Osteoblast (primary cell): ENCODE measurements at regions not wholly inside any gene's neighbourhood (a gene's known extent, or its start where the extent isn't known, plus 50 kb on each side); places are given as distances from the start of the nearest gene placed in this dataset.

Experiments used
- DNase-seq: peaks from one replicate; pipeline ENCODE4 v3.0.0; 2011; ENCODE audit warnings: low spot score, mixed read lengths; ENCODE audit not compliant: insufficient read length; ENCODE audit errors: missing footprints
- H2AFZ ChIP-seq: 2 replicates; pipeline ENCODE4 v1.6.0; 2011; ENCODE audit warnings: mild to moderate bottlenecking, low read length
- H3K27ac ChIP-seq: 2 replicates; pipeline ENCODE4 v1.5.1; 2011; ENCODE audit warnings: mild to moderate bottlenecking, low read depth, low read length, moderate library complexity
- H3K27me3 ChIP-seq: 2 replicates; pipeline ENCODE4 v1.6.0; 2012; ENCODE audit warnings: mild to moderate bottlenecking, control low read depth, inconsistent platforms, low read length, moderate library complexity; ENCODE audit not compliant: insufficient read depth
- H3K36me3 ChIP-seq: 2 replicates; pipeline ENCODE4 v1.5.1; 2011; ENCODE audit warnings: mild to moderate bottlenecking, low read length, control low read depth, moderate library complexity; ENCODE audit not compliant: insufficient read depth
- H3K4me1 ChIP-seq: 2 replicates; pipeline ENCODE4 v1.5.1; 2011; ENCODE audit warnings: mild to moderate bottlenecking, low read length, control low read depth, moderate library complexity; ENCODE audit not compliant: insufficient read depth
- H3K4me2 ChIP-seq: 2 replicates; pipeline ENCODE4 v1.6.0; 2011; ENCODE audit warnings: mild to moderate bottlenecking, low read length; ENCODE audit not compliant: insufficient read depth
- H3K4me3 ChIP-seq: fragments of 200-600 bp; sonication (generic); 3 replicates; pipeline ENCODE4 v1.5.1; 2012; ENCODE audit warnings: mild to moderate bottlenecking, low read length, inconsistent platforms; ENCODE audit not compliant: insufficient read depth
- H3K79me2 ChIP-seq: 2 replicates; pipeline ENCODE4 v1.6.0; 2012; ENCODE audit warnings: mild to moderate bottlenecking, low read length, control low read depth, inconsistent platforms; ENCODE audit not compliant: insufficient read depth
- H3K9me3 ChIP-seq: 2 replicates; pipeline ENCODE4 v1.5.1; 2011; ENCODE audit warnings: low read depth, low read length, control low read depth
- H4K20me1 ChIP-seq: 2 replicates; pipeline ENCODE4 v1.6.0; 2012; ENCODE audit warnings: mild to moderate bottlenecking, low read length, control low read depth; ENCODE audit not compliant: insufficient read depth
- CTCF ChIP-seq: IDR thresholded peaks from 2 replicates; pipeline ENCODE4 v1.5.1; 2011; ENCODE audit warnings: mild to moderate bottlenecking, low read depth, low read length, moderate library complexity; ENCODE audit errors: extremely low read depth

GRCh38 chrX:7514871-7515599, 327.9 kb upstream of the VCX start:
- no peaks in the 10 kb centered on the region for H3K27me3 ChIP-seq
- H3K79me2 ChIP-seq, result no peaks in the 10 kb centered on the region
- TF ChIP-seq CTCF, result no peak
- H3K4me3 ChIP-seq, result no peak overlapping the region
- no peak for DNase-seq
- no peaks in the 10 kb centered on the region for H4K20me1 ChIP-seq
- H3K4me2 ChIP-seq, result no peak overlapping the region
- H3K36me3 ChIP-seq, result no peaks in the 10 kb centered on the region
- no peaks in the 10 kb centered on the region for H3K4me1 ChIP-seq
- peak overlapping the region; percentile 58 for H3K27ac ChIP-seq
- H3K9me3 ChIP-seq, result no peaks in the 10 kb centered on the region
- no peak overlapping the region for H2AFZ ChIP-seq

GRCh38 chrX:7512845-7513244, 330.1 kb upstream of the VCX start:
- H3K79me2 ChIP-seq, result no peaks in the 10 kb centered on the region
- H3K9me3 ChIP-seq, result no peaks in the 10 kb centered on the region
- H3K36me3 ChIP-seq, result no peaks in the 10 kb centered on the region
- no peaks in the 10 kb centered on the region for H3K4me1 ChIP-seq
- no peaks in the 10 kb centered on the region for H3K27me3 ChIP-seq
- no peak overlapping the region for H3K27ac ChIP-seq
- TF ChIP-seq CTCF, result no peak
- no peak overlapping the region for H3K4me3 ChIP-seq
- no peak overlapping the region for H3K4me2 ChIP-seq
- H2AFZ ChIP-seq, result no peak overlapping the region
- H4K20me1 ChIP-seq, result no peaks in the 10 kb centered on the region
- no peak for DNase-seq

- Histone ChIP-seq H3K27ac (no peak overlapping the region), H3K4me2 (no peak overlapping the region), H3K36me3 (no peaks in the 10 kb centered on the region), H3K4me1 (no peaks in the 10 kb centered on the region), H3K9me3 (no peaks in the 10 kb centered on the region), H3K4me3 (no peak overlapping the region), H2AFZ (no peak overlapping the region), H3K79me2 (no peaks in the 10 kb centered on the region), H3K27me3 (no peaks in the 10 kb centered on the region), H4K20me1 (no peaks in the 10 kb centered on the region)
- TF ChIP-seq CTCF, result no peak
- no peak for DNase-seq
These were observed 339.7 kb upstream of the VCX start for GRCh38 chrX:7503251-7503650.

GRCh38 chrX:7500386-7500785, 342.6 kb upstream of the VCX start:
- no peak overlapping the region for H3K27ac ChIP-seq
- no peak overlapping the region for H2AFZ ChIP-seq
- no peaks in the 10 kb centered on the region for H3K9me3 ChIP-seq
- H4K20me1 ChIP-seq, result no peaks in the 10 kb centered on the region
- no peak overlapping the region for H3K4me3 ChIP-seq
- no peak overlapping the region for H3K4me2 ChIP-seq
- no peak for TF ChIP-seq CTCF
- H3K79me2 ChIP-seq, result no peaks in the 10 kb centered on the region
- H3K4me1 ChIP-seq, result no peaks in the 10 kb centered on the region
- H3K36me3 ChIP-seq, result no peaks in the 10 kb centered on the region
- H3K27me3 ChIP-seq, result no peaks in the 10 kb centered on the region
- DNase-seq, result no peak
